PC-3 (cell line): ENCODE measurements at regions not wholly inside any gene's neighbourhood (a gene's known extent, or its start where the extent isn't known, plus 50 kb on each side); places are given as distances from the start of the nearest gene placed in this dataset.

Experiments
- ATAC-seq: fragments of 200-7000 bp; cut with Tn5 transposase; 2 replicates; pipeline ENCODE4 v1.9.1; 2020; ENCODE audit warnings: mild to moderate bottlenecking, moderate library complexity
- BruUV-seq: library from RNA; stranded (reverse); fragments of 400-500 nt; replicated peaks from 2 replicates; lab custom pipeline; 2021; lab: Mats Ljungman, UMichigan
- CTCF ChIA-PET: fragments of 300-600 bp; sonication (Branson Sonifier 250); formaldehyde crosslinking; loops from one replicate; lab custom pipeline; 2022; ENCODE audit warnings: antibody characterized with exemption; lab: Charles Lee
- POLR2A ChIA-PET: fragments of 300-600 bp; sonication (Branson Sonifier 250); formaldehyde crosslinking; loops from one replicate; lab custom pipeline; 2022; ENCODE audit warnings: antibody characterized with exemption; ENCODE audit not compliant: unreplicated experiment; lab: Charles Lee
- DNase-seq: peaks from one replicate; pipeline ENCODE4 v3.0.0-alpha.2; 2015
- H2AFZ ChIP-seq: fragments of 300-600 bp; sonication (generic); 2 replicates; pipeline ENCODE4 v1.6.0; 2016; ENCODE audit warnings: antibody characterized with exemption, low read length
- H3F3A ChIP-seq: fragments of 300-600 bp; sonication (generic); one replicate; pipeline ENCODE4 v1.6.0; 2017; ENCODE audit warnings: antibody characterized with exemption, low read length, control low read depth, mild to moderate bottlenecking; ENCODE audit not compliant: unreplicated experiment
- H3K27ac ChIP-seq: fragments of 300-600 bp; sonication (generic); 2 replicates; pipeline ENCODE4 v1.5.1; 2016; ENCODE audit warnings: mild to moderate bottlenecking, low read length
- H3K27me3 ChIP-seq: fragments of 300-600 bp; sonication (generic); 2 replicates; pipeline ENCODE4 v1.6.1; 2016; ENCODE audit warnings: low read length, mixed read lengths
- H3K36me3 ChIP-seq: fragments of 300-600 bp; sonication (generic); 2 replicates; pipeline ENCODE4 v1.6.1; 2016; ENCODE audit warnings: low read depth, mixed run types, low read length, mixed read lengths
- H3K4me1 ChIP-seq: fragments of 300-600 bp; sonication (generic); 2 replicates; pipeline ENCODE4 v1.5.1; 2016; ENCODE audit warnings: low read length; ENCODE audit not compliant: insufficient read depth
- H3K4me2 ChIP-seq: fragments of 300-600 bp; sonication (generic); 2 replicates; pipeline ENCODE4 v1.6.0; 2016; ENCODE audit warnings: low read length
- H3K4me3 ChIP-seq: fragments of 300-600 bp; sonication (generic); 2 replicates; pipeline ENCODE4 v1.5.1; 2016; ENCODE audit warnings: mild to moderate bottlenecking, low read length, mixed read lengths
- H3K79me2 ChIP-seq: fragments of 300-600 bp; sonication (generic); 2 replicates; pipeline ENCODE4 v1.6.1; 2017; ENCODE audit warnings: low read length, mixed read lengths
- H3K9ac ChIP-seq: fragments of 300-600 bp; sonication (generic); 2 replicates; pipeline ENCODE4 v1.6.0; 2016; ENCODE audit warnings: mild to moderate bottlenecking, low read length
- H3K9me2 ChIP-seq: fragments of 300-600 bp; sonication (generic); replicated peaks from 2 replicates; pipeline ENCODE4 v1.6.1; 2016; ENCODE audit warnings: mixed run types, low read length, mixed read lengths
- H3K9me3 ChIP-seq: fragments of 300-600 bp; sonication (generic); 2 replicates; pipeline ENCODE4 v1.6.1; 2016; ENCODE audit warnings: low read length, mixed read lengths
- H4K20me1 ChIP-seq: fragments of 300-600 bp; sonication (generic); 2 replicates; pipeline ENCODE4 v1.6.1; 2016; ENCODE audit warnings: low read length, mixed read lengths
- EZH2 ChIP-seq: fragments of 300-600 bp; sonication (generic); IDR thresholded peaks from one replicate; pipeline ENCODE4 v1.6.1; 2017; ENCODE audit warnings: antibody characterized with exemption, mild to moderate bottlenecking, low read length; ENCODE audit not compliant: unreplicated experiment
- EZH2phosphoT487 ChIP-seq: fragments of 300-600 bp; sonication (generic); IDR thresholded peaks from 2 replicates; pipeline ENCODE4 v1.6.1; 2018; ENCODE audit warnings: mild to moderate bottlenecking, antibody characterized with exemption, low read length, borderline replicate concordance
- intact Hi-C: fragments of 100-400 bp; cut with micrococcal nuclease; formaldehyde crosslinking; loops from 2 replicates; pipeline ENCODE4 v1.9.0; 2023
- TF ChIP-seq, protein P1 (sequence below): fragments of 300-600 bp; sonication (generic); conservative IDR thresholded peaks from 2 replicates; pipeline ENCODE4 v1.5.1; 2017; ENCODE audit warnings: antibody characterized with exemption, low read depth, mild to moderate bottlenecking, low read length

DNA sequence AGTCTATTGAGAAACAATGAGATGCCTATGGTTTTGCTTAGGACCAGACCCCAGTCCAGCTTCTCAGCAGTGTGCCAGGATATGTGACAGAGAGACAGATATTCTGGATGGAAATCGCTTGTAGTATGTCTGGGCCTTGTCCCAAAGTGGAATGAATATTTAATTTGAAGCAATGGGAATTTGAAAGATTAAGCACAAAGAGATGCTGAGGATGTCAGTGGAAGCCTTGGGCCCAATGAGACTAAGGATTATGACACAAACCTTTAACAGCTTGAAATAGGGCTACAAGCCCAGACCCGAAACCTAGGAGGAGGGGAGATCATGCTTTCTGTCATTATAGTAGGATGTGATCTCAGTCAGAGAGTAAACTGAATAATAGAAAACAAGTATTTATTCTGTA lies 459.2 kb downstream of the FAT4 start:
- Histone ChIP-seq H3K4me2 (no peak overlapping the region), H3K27ac (no peak overlapping the region), H3F3A (no peaks in the 10 kb centered on the region), H3K9me3 (no peaks in the 10 kb centered on the region), H3K9ac (no peak overlapping the region), H3K79me2 (no peaks in the 10 kb centered on the region), H3K36me3 (no peaks in the 10 kb centered on the region), H3K4me3 (no peak overlapping the region), H3K27me3 (no peaks in the 10 kb centered on the region), H3K9me2 (no peaks in the 10 kb centered on the region), H4K20me1 (no peaks in the 10 kb centered on the region), H3K4me1 (no peaks in the 10 kb centered on the region), H2AFZ (no peak overlapping the region)
- TF ChIP-seq, protein P1, sequence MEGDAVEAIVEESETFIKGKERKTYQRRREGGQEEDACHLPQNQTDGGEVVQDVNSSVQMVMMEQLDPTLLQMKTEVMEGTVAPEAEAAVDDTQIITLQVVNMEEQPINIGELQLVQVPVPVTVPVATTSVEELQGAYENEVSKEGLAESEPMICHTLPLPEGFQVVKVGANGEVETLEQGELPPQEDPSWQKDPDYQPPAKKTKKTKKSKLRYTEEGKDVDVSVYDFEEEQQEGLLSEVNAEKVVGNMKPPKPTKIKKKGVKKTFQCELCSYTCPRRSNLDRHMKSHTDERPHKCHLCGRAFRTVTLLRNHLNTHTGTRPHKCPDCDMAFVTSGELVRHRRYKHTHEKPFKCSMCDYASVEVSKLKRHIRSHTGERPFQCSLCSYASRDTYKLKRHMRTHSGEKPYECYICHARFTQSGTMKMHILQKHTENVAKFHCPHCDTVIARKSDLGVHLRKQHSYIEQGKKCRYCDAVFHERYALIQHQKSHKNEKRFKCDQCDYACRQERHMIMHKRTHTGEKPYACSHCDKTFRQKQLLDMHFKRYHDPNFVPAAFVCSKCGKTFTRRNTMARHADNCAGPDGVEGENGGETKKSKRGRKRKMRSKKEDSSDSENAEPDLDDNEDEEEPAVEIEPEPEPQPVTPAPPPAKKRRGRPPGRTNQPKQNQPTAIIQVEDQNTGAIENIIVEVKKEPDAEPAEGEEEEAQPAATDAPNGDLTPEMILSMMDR, result no peak
- TF ChIP-seq EZH2, result no peak
- no peak for TF ChIP-seq EZH2phosphoT487
- DNase-seq, result no peak
- intact Hi-C loops, result no loop called here
- no TSS peak for BruUV-seq
- ChIA-PET CTCF (no interaction called here), POLR2A (no interaction called here)
- no peak for ATAC-seq

DNA sequence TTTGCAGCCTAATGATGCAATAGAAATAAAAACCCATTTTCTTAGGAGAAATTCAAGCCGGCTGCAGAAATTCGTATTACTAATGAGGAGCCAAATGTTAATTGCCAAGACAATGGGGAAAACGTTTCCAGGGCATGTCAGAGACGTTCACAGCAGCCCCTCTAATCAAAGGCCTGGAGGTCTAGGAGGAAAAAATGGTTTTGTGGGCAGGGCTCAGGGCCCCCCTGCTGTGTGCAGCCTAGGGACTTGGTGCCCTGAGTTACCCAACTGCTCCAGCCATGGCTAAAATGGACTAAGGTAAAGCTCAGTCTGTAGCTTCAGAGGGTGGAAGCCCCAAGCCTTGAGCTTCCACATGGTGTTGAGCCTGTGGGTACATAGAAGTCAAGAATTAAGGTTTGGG lies 461.4 kb downstream of the FAT4 start:
- no TSS peak for BruUV-seq
- Histone ChIP-seq H3K4me1 (no peaks in the 10 kb centered on the region), H2AFZ (no peak overlapping the region), H3K79me2 (no peaks in the 10 kb centered on the region), H3K4me3 (no peak overlapping the region), H3K9ac (no peak overlapping the region), H3K4me2 (no peak overlapping the region), H3F3A (no peaks in the 10 kb centered on the region), H3K9me2 (no peaks in the 10 kb centered on the region), H3K9me3 (no peaks in the 10 kb centered on the region), H3K27ac (no peak overlapping the region), H4K20me1 (no peaks in the 10 kb centered on the region), H3K27me3 (no peaks in the 10 kb centered on the region), H3K36me3 (no peaks in the 10 kb centered on the region)
- ATAC-seq (no peak), DNase-seq (no peak)
- TF ChIP-seq EZH2phosphoT487, result no peak
- no peak for TF ChIP-seq EZH2
- TF ChIP-seq, protein P1, result no peak
- intact Hi-C loops, result no loop called here
- CTCF ChIA-PET, result no interaction called here
- POLR2A ChIA-PET, result no interaction called here

DNA sequence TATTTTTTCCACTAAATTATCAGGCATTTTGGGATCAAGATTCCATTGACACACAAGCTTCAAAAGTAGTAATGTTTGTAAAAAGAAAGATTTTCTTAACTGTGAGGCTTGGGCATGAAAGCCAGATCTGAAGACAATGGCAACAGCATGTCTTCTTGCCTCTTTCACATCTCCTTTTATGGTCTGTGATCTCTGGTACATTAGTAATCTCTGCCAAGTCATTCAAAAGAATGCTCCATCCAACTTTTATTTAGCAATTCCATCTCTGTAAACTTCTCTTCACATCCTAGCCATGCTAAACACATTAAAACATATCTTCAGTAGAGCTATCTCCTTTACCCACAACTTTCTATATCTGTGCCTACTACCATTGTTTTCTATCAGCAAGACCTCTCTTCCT lies 465.4 kb downstream of the FAT4 start:
- Histone ChIP-seq H3K4me3 (no peak overlapping the region), H3K9ac (no peak overlapping the region), H3K36me3 (no peaks in the 10 kb centered on the region), H3K27ac (no peak overlapping the region), H3F3A (no peaks in the 10 kb centered on the region), H3K4me2 (no peak overlapping the region), H3K9me3 (no peaks in the 10 kb centered on the region), H3K9me2 (no peaks in the 10 kb centered on the region), H3K27me3 (no peaks in the 10 kb centered on the region), H3K4me1 (no peaks in the 10 kb centered on the region), H2AFZ (no peak overlapping the region), H4K20me1 (no peaks in the 10 kb centered on the region), H3K79me2 (no peaks in the 10 kb centered on the region)
- TF ChIP-seq, protein P1, result no peak
- no peak for TF ChIP-seq EZH2
- TF ChIP-seq EZH2phosphoT487, result no peak
- DNase-seq (no peak), ATAC-seq (no peak)
- POLR2A ChIA-PET, result no interaction called here
- CTCF ChIA-PET, result no interaction called here
- BruUV-seq, result no TSS peak
- intact Hi-C loops, result loop anchor here (10.0 kb wide), 2 partner anchors 275 to 615 kb away; no protein-coding TSS in a partner anchor
